ENCODE measurements at regions not wholly inside any gene's neighbourhood (a gene's known extent, or its start where the extent isn't known, plus 50 kb on each side); places are given as distances from the start of the nearest gene placed in this dataset.

GRCh38 chr5:28414619-28415018 is 1376.2 kb upstream of the CDH9 start:
- TF ChIP-seq CTCF (IDR thresholded peaks at IDR 0.05) (no peak), EZH2 (IDR thresholded peaks at IDR 0.05) (no peak), EZH2phosphoT487 (IDR thresholded peaks at IDR 0.05) (no peak)
- no peaks in the 10 kb centered on the region for H3K79me2 ChIP-seq (ENCODE audit: low read depth)
- Mint-ChIP-seq H3K27ac (no peak overlapping the region), H3K9me3 (peaks cover 28% of the 10 kb centered on the region), H3K4me1 (no peaks in the 10 kb centered on the region), H3K36me3 (peaks cover 10% of the 10 kb centered on the region), H3K27me3 (ENCODE audit: insufficient read depth, low read depth) (peaks cover 2% of the 10 kb centered on the region), H3K4me3 (no peak overlapping the region)
- no peak overlapping the region for H3K4me3 ChIP-seq
- H3K36me3 ChIP-seq: no peaks in the 10 kb centered on the region
- DNase-seq (ENCODE audit: low spot score): no peak
- no peak overlapping the region for H3K9ac ChIP-seq
- no peak overlapping the region for H3K4me2 ChIP-seq
- H3K9me3 ChIP-seq (ENCODE audit: low read depth): no peaks in the 10 kb centered on the region
- no peaks in the 10 kb centered on the region for H3K4me1 ChIP-seq
- no peaks in the 10 kb centered on the region for H3F3A ChIP-seq (ENCODE audit: low read depth)
- H3K27ac ChIP-seq: no peak overlapping the region
- H2AFZ ChIP-seq (replicated peaks): no peak overlapping the region
- H3K27me3 ChIP-seq: no peaks in the 10 kb centered on the region
- H4K20me1 ChIP-seq (ENCODE audit: low read depth): no peaks in the 10 kb centered on the region

GRCh38 chr5:28408651-28409050 is 1370.3 kb upstream of the CDH9 start:
- H3K9ac ChIP-seq: no peak overlapping the region
- peaks cover 31% of the 10 kb centered on the region for H3K4me1 Mint-ChIP-seq

GRCh38 chr5:28408186-28408585 is 1369.8 kb upstream of the CDH9 start:
- no peak for DNase-seq (ENCODE audit: low spot score)
- Histone ChIP-seq H2AFZ (replicated peaks) (no peak overlapping the region), H3K36me3 (no peaks in the 10 kb centered on the region), H3F3A (ENCODE audit: low read depth) (no peaks in the 10 kb centered on the region), H3K4me2 (no peak overlapping the region), H3K79me2 (ENCODE audit: low read depth) (no peaks in the 10 kb centered on the region), H3K4me1 (peaks cover 24% of the 10 kb centered on the region), H3K27ac (no peak overlapping the region), H3K27me3 (no peaks in the 10 kb centered on the region), H3K9ac (no peak overlapping the region), H4K20me1 (ENCODE audit: low read depth) (no peaks in the 10 kb centered on the region), H3K4me3 (no peak overlapping the region), H3K9me3 (ENCODE audit: low read depth) (no peaks in the 10 kb centered on the region)
- no peak overlapping the region for H3K27ac Mint-ChIP-seq
- TF ChIP-seq CTCF (IDR thresholded peaks at IDR 0.05) (no peak), EZH2 (IDR thresholded peaks at IDR 0.05) (no peak), EZH2phosphoT487 (IDR thresholded peaks at IDR 0.05) (no peak)
- peaks cover 36% of the 10 kb centered on the region for H3K4me1 Mint-ChIP-seq
- peaks cover 2% of the 10 kb centered on the region for H3K27me3 Mint-ChIP-seq (ENCODE audit: insufficient read depth, low read depth)
- H3K9me3 Mint-ChIP-seq: peaks cover 52% of the 10 kb centered on the region
- peaks cover 15% of the 10 kb centered on the region for H3K36me3 Mint-ChIP-seq
- H3K4me3 Mint-ChIP-seq: no peak overlapping the region

More at GRCh38 chr5:28408651-28409050, 1370.3 kb upstream of the CDH9 start:
- H3K9me3 Mint-ChIP-seq: peaks cover 51% of the 10 kb centered on the region
- TF ChIP-seq EZH2 (IDR thresholded peaks at IDR 0.05) (no peak), CTCF (IDR thresholded peaks at IDR 0.05) (no peak), EZH2phosphoT487 (IDR thresholded peaks at IDR 0.05) (no peak)
- no peaks in the 10 kb centered on the region for H3K9me3 ChIP-seq (ENCODE audit: low read depth)
- H3K27me3 ChIP-seq: no peaks in the 10 kb centered on the region
- no peaks in the 10 kb centered on the region for H4K20me1 ChIP-seq (ENCODE audit: low read depth)
- H3F3A ChIP-seq (ENCODE audit: low read depth): no peaks in the 10 kb centered on the region
- H3K27ac Mint-ChIP-seq: no peak overlapping the region
- no peak overlapping the region for H3K4me3 Mint-ChIP-seq
- H3K36me3 Mint-ChIP-seq: peaks cover 15% of the 10 kb centered on the region
- no peak for DNase-seq (ENCODE audit: low spot score)
- H3K27ac ChIP-seq: no peak overlapping the region
- H3K4me3 ChIP-seq: no peak overlapping the region
- H3K27me3 Mint-ChIP-seq (ENCODE audit: insufficient read depth, low read depth): peaks cover 2% of the 10 kb centered on the region
- H3K4me2 ChIP-seq: no peak overlapping the region
- H3K4me1 ChIP-seq: peaks cover 19% of the 10 kb centered on the region
- no peaks in the 10 kb centered on the region for H3K36me3 ChIP-seq
- H3K79me2 ChIP-seq (ENCODE audit: low read depth): no peaks in the 10 kb centered on the region
- H2AFZ ChIP-seq (replicated peaks): no peak overlapping the region
